Heart left ventricle (tissue), 13 donors: ENCODE measurements at regions not wholly inside any gene's neighbourhood (a gene's known extent, or its start where the extent isn't known, plus 50 kb on each side); places are given as distances from the start of the nearest gene placed in this dataset.

Experiments used
- CTCF ChIP-seq, 12 donors: fragments of 200-600 bp; sonication (generic) in 4 of 12; IDR thresholded peaks; one replicate each; pipeline versions ENCODE4 v1.5.0 to v1.8.0; 2018 to 2022; ENCODE audit warnings: antibody characterized with exemption in 12 of 12, mild to moderate bottlenecking in 5 of 12
- POLR2A ChIP-seq, 2 donors: fragments of 450-650 bp; IDR thresholded peaks; one replicate each; pipeline ENCODE4 v1.6.1; 2017; ENCODE audit warnings: antibody characterized with exemption in 2 of 2, mild to moderate bottlenecking in 2 of 2, moderate library complexity in 2 of 2
- donor health status: ischemic (EF 13 %, LVEDD 7.1; RV severe dilation, severe dysfunction).
- donor health status: DM: no; HTN: yes; CAD: no.
- donor health status: DM: no; HTN: no; CAD: no.
- donor health status: ischemic (EF 25% LVEDD 6.9; RV normal size, moderate dysfunction).
- donor health status: ischemic (EF 25% LVEDD 5.7; RV mildly dilated, moderate dysfunction).
- donor health status: ischemic (EF 35%, LVEDD 5.7; RV mildly dilated, moderate dysfunction).
- donor health status: nonischemic (EF 11% LVEDD 7.7; RV severe dilation, severe dysfunction).
- donor health status: DM: yes; HTN: yes; CAD: no.
- donor health status: PGD.
- donor health status: ischemic (EF 29% LVEDD 5.4; RV normal size, mild dysfunction).
- donor health status: nonischemic (EF 23%, LVEDD 6.1; RV moderate dilation, normal function).

- TF ChIP-seq POLR2A (IDR thresholded peaks at IDR 0.05) (no peak), CTCF (IDR thresholded peaks at IDR 0.05) (no peak)
Measured at GRCh38 chr1:234545517-234546386, 64.2 kb downstream of the IRF2BP2 start.
